ENCODE measurements at regions not wholly inside any gene's neighbourhood (a gene's known extent, or its start where the extent isn't known, plus 50 kb on each side); places are given as distances from the start of the nearest gene placed in this dataset.

- peaks cover 3% of the 10 kb centered on the region for H3K27me3 ChIP-seq (ENCODE audit: insufficient read depth, poor library complexity, severe bottlenecking)
- no peak for DNase-seq (ENCODE audit: low read depth in 1 of 2, low spot score in 1 of 2)
- no peak overlapping the region for H3K4me3 ChIP-seq (replicated peaks; ENCODE audit: insufficient read depth, low read length)
- no peak for TF ChIP-seq REST (IDR thresholded peaks at IDR 0.05; ENCODE audit: insufficient replicate concordance, low read depth)
- no peak for TF ChIP-seq CTCF (IDR thresholded peaks at IDR 0.05; ENCODE audit: insufficient read depth, low read length)
- no peak for TF ChIP-seq GABPA (IDR thresholded peaks at IDR 0.05; ENCODE audit: low read depth)
- no peak for TF ChIP-seq SPI1 (IDR thresholded peaks at IDR 0.05; ENCODE audit: borderline replicate concordance, low read depth)
- no peak for TF ChIP-seq POLR2AphosphoS5 (IDR thresholded peaks at IDR 0.05; ENCODE audit: low read depth)
- no peak overlapping the region for H3K27ac ChIP-seq (replicated peaks)
Measured at GRCh38 chr2:147577323-147577997, 267.4 kb upstream of the ACVR2A start.

- Histone ChIP-seq H3K27ac (replicated peaks) (no peak overlapping the region), H3K27me3 (ENCODE audit: insufficient read depth, poor library complexity, severe bottlenecking) (peaks cover 3% of the 10 kb centered on the region), H3K4me3 (replicated peaks; ENCODE audit: insufficient read depth, low read length) (no peak overlapping the region)
- no peak for DNase-seq (ENCODE audit: low read depth in 1 of 2, low spot score in 1 of 2)
- TF ChIP-seq GABPA (IDR thresholded peaks at IDR 0.05; ENCODE audit: low read depth) (no peak), CTCF (IDR thresholded peaks at IDR 0.05; ENCODE audit: insufficient read depth, low read length) (no peak), SPI1 (IDR thresholded peaks at IDR 0.05; ENCODE audit: borderline replicate concordance, low read depth) (no peak), REST (IDR thresholded peaks at IDR 0.05; ENCODE audit: insufficient replicate concordance, low read depth) (no peak), POLR2AphosphoS5 (IDR thresholded peaks at IDR 0.05; ENCODE audit: low read depth) (no peak)
Measured at GRCh38 chr2:147575106-147575505, 269.7 kb upstream of the ACVR2A start.

- DNase-seq (ENCODE audit: low read depth in 1 of 2, low spot score in 1 of 2) = no peak
- TF ChIP-seq CTCF (IDR thresholded peaks at IDR 0.05; ENCODE audit: insufficient read depth, low read length) = no peak
- no peak for TF ChIP-seq SPI1 (IDR thresholded peaks at IDR 0.05; ENCODE audit: borderline replicate concordance, low read depth)
- TF ChIP-seq GABPA (IDR thresholded peaks at IDR 0.05; ENCODE audit: low read depth) = no peak
- TF ChIP-seq POLR2AphosphoS5 (IDR thresholded peaks at IDR 0.05; ENCODE audit: low read depth) = no peak
- TF ChIP-seq REST (IDR thresholded peaks at IDR 0.05; ENCODE audit: insufficient replicate concordance, low read depth) = no peak
Measured at GRCh38 chr2:147572622-147573021, 272.2 kb upstream of the ACVR2A start.

More at GRCh38 chr2:147572622-147573021, 272.2 kb upstream of the ACVR2A start:
- Histone ChIP-seq H3K27ac (replicated peaks) (no peak overlapping the region), H3K4me3 (replicated peaks; ENCODE audit: insufficient read depth, low read length) (no peak overlapping the region), H3K27me3 (ENCODE audit: insufficient read depth, poor library complexity, severe bottlenecking) (peaks cover 3% of the 10 kb centered on the region)

All from HL-60 (cell line).